Activated CD4-positive, alpha-beta memory T cell treated with anti-CD3 and anti-CD28 coated beads for 36 hours (primary cell): ENCODE measurements at regions not wholly inside any gene's neighbourhood (a gene's known extent, or its start where the extent isn't known, plus 50 kb on each side); places are given as distances from the start of the nearest gene placed in this dataset.

Experiments used
- CTCF ChIA-PET: fragments of 350-600 bp; sonication (Branson Sonifier 250); formaldehyde crosslinking; loops from one replicate; lab custom pipeline; 2021; ENCODE audit warnings: antibody characterized with exemption, inconsistent platforms; lab: Charles Lee
- POLR2A ChIA-PET: fragments of 350-600 bp; sonication (Branson Sonifier 250); formaldehyde crosslinking; loops from one replicate; lab custom pipeline; 2021; ENCODE audit warnings: antibody characterized with exemption; lab: Charles Lee
- DNase-seq: peaks from one replicate; pipeline ENCODE4 v3.0.0-alpha.2; 2020
- H3K27ac Mint-ChIP-seq: one replicate; pipeline ENCODE4 v1.8.0; 2021; ENCODE audit warnings: mixed read lengths
- H3K27me3 Mint-ChIP-seq: one replicate; pipeline ENCODE4 v1.8.0; 2021; ENCODE audit warnings: mixed read lengths
- H3K36me3 Mint-ChIP-seq: one replicate; pipeline ENCODE4 v1.8.0; 2021; ENCODE audit warnings: mixed read lengths
- H3K4me1 Mint-ChIP-seq: one replicate; pipeline ENCODE4 v1.8.0; 2021; ENCODE audit warnings: low read depth, mixed read lengths
- H3K4me3 Mint-ChIP-seq: one replicate; pipeline ENCODE4 v1.8.0; 2021; ENCODE audit warnings: mild to moderate bottlenecking, mixed read lengths
- H3K9me3 Mint-ChIP-seq: one replicate; pipeline ENCODE4 v1.8.0; 2021; ENCODE audit warnings: mixed read lengths
- intact Hi-C: fragments of 100-400 bp; cut with micrococcal nuclease; formaldehyde crosslinking; loops from one replicate; pipeline ENCODE4 v1.15.1; 2023

GRCh38 chr5:146940295-146940694 is 61.7 kb upstream of the PPP2R2B start:
- CTCF ChIA-PET, result no interaction called here
- intact Hi-C loops, result no loop called here
- no peak overlapping the region for H3K4me3 Mint-ChIP-seq
- H3K9me3 Mint-ChIP-seq, result no peaks in the 10 kb centered on the region
- no peaks in the 10 kb centered on the region for H3K4me1 Mint-ChIP-seq
- no peak for DNase-seq
- peaks cover 2% of the 10 kb centered on the region for H3K27me3 Mint-ChIP-seq
- H3K27ac Mint-ChIP-seq, result no peak overlapping the region
- POLR2A ChIA-PET, result no interaction called here
- H3K36me3 Mint-ChIP-seq, result no peaks in the 10 kb centered on the region

DNA sequence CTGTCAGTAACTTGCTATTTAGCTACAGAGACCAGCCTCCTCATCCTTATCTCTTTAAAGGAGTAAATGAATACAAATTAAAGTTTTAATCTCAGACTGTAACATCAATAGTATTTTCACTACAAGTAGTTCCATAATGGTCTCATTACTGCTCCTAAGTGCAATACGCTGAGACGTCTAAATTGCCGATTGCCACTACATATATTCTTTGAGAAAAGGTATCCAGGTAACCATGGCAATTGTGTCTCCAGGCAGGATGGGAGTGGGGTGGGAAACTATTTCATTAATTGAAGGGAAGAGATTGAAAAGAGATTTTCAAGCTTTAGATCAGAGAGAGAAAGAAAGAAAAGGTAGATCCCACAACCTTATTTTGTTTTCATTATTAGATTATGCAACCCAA is 65.5 kb upstream of the PPP2R2B start:
- no peaks in the 10 kb centered on the region for H3K9me3 Mint-ChIP-seq
- no peak overlapping the region for H3K27ac Mint-ChIP-seq
- H3K36me3 Mint-ChIP-seq, result no peaks in the 10 kb centered on the region
- ChIA-PET CTCF (interaction anchor here (1.4 kb wide), 1 partner anchor 22 kb away, joined by 4 read pairs; no protein-coding TSS in a partner anchor), POLR2A (no interaction called here)
- intact Hi-C loops, result no loop called here
- no peak for DNase-seq
- H3K4me3 Mint-ChIP-seq, result no peak overlapping the region
- no peaks in the 10 kb centered on the region for H3K4me1 Mint-ChIP-seq
- H3K27me3 Mint-ChIP-seq, result no peaks in the 10 kb centered on the region

DNA sequence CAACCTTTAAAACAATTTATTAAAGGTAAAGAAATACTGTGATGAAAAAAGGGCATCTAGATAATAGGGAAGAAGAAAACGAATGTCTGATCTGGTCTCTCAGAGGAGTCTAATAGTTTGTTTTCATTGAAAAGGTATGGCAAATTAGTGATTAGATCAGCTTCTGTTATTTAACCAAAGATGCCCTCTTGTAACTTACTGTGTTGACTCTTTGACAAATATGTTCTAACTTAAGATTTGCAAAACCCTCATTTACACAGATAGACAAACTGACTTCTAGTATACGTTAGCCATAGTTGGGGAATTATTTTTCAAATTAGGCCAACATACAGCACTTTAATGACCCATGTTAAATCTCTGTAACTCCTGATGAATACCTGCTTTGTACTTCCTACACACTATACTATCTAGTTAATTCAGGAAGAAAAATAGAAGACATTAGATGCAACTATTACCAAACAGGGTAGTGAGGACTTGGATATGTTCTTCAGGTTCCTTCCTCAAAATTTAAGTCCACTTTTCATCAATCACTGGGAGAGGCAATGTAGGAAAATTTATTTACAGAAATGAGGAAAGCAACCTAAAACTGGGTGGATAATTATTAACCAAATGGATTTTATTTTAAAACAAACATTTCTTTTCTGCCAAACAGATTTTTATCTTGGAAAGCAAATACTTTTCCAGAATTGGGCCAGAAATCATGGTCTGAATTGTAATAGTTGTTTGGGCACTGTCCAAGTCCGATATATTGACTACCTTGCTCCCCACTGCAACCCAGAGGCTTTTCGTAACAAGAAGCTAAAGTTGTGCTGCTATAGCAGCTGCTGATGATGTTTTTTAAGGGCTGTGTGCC is 66.4 kb upstream of the PPP2R2B start:
- Mint-ChIP-seq H3K4me3 (no peak overlapping the region), H3K27me3 (no peaks in the 10 kb centered on the region), H3K36me3 (no peaks in the 10 kb centered on the region), H3K4me1 (no peaks in the 10 kb centered on the region), H3K9me3 (no peaks in the 10 kb centered on the region), H3K27ac (no peak overlapping the region)
- intact Hi-C loops, result no loop called here
- POLR2A ChIA-PET, result no interaction called here
- no peak for DNase-seq
- CTCF ChIA-PET, result interaction anchor here (1.4 kb wide), 2 partner anchors 21 to 412 kb away, joined by 3 to 4 read pairs; no protein-coding TSS in a partner anchor

- CTCF ChIA-PET, result interaction anchor here (1.4 to 1.9 kb wide), 3 partner anchors 13 to 412 kb away, joined by 3 to 6 read pairs (median 5); no protein-coding TSS in a partner anchor
- Mint-ChIP-seq H3K9me3 (no peaks in the 10 kb centered on the region), H3K4me3 (no peak overlapping the region), H3K27me3 (no peaks in the 10 kb centered on the region), H3K27ac (no peak overlapping the region), H3K36me3 (no peaks in the 10 kb centered on the region), H3K4me1 (no peaks in the 10 kb centered on the region)
- intact Hi-C loops, result no loop called here
- DNase-seq, result no peak
- POLR2A ChIA-PET, result no interaction called here
These were observed 67.1 kb upstream of the PPP2R2B start for GRCh38 chr5:146945617-146946084.

DNA sequence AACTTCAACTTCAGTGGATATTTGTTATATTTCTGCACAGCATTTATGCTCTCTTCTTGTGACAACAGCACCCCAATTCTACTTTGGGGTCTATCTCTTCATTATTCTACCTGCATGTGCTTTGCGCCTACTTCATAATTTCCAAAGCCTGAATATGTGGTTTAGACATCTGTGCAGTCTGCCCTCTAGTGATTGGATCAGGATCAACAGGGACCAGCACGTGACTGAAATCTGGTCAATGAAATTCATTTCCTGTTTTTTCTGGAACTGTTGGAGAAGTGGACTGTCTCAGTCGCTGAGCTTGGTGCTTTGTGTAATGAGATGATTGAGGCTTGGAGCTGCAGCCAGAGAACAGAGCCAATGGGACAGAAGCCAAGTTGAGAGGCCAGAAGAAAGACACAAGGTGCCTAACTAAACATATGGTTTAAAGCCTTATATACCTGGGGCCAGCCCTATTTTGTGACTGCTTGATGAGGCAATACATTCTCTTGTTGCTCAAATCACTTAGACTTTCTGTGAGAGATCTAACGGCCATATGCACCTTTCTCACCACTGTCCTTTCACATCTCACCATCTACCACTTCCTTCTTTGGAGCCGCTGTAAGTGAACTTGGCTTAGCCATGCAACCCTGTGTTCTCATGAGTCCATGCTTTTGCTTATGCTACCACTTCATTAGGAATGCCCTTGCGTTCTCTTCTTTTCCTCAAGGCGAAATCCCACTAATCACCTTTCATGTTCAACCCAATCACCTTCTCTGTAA is 68.8 kb upstream of the PPP2R2B start:
- Mint-ChIP-seq H3K27me3 (no peaks in the 10 kb centered on the region), H3K36me3 (no peaks in the 10 kb centered on the region), H3K4me3 (no peak overlapping the region), H3K4me1 (no peaks in the 10 kb centered on the region), H3K9me3 (no peaks in the 10 kb centered on the region), H3K27ac (no peak overlapping the region)
- POLR2A ChIA-PET, result no interaction called here
- intact Hi-C loops, result no loop called here
- no peak for DNase-seq
- CTCF ChIA-PET, result interaction anchor here (0.6 to 1.9 kb wide), 4 partner anchors 19 to 412 kb away, joined by 3 to 6 read pairs (median 3); no protein-coding TSS in a partner anchor

DNA sequence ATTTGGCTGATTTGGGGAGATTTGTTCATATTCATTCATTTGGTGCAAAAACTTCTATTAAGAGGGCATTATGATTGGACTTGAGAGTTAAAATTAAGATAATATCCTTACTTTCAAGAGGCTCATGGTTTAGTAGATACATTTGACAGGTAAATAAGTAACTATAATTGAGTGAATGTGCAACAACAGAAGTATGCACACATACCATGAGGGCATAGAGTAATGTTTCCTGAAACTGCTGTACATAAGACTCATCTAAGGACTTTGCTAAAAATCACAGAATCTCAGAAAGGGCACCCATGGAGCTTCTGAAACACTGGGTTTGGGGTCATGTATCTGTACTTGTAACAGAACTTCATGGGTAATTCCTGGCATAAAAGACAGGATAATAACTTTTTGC is 70.1 kb upstream of the PPP2R2B start:
- POLR2A ChIA-PET, result no interaction called here
- H3K36me3 Mint-ChIP-seq, result no peaks in the 10 kb centered on the region
- intact Hi-C loops, result no loop called here

DNA sequence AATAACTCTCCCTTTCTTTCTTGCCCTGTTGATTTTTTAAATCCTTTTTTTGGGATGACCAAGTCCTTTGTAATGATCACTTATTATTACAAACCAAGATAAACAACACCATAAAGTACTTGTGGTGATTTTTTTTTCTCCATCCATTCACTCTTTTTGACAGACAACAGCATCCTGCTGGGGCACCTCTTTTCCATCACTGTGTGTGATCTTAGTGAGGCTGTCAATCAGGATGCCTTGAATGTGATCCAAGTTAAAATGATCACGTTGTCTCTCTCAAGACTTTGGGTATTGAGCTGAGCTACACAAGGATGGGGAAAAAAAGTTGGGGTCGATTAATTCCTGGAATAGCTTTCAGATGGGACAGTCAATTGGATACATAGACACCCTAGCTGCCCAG is 73.6 kb upstream of the PPP2R2B start:
- CTCF ChIA-PET, result interaction anchor here (1.3 to 2.6 kb wide), 2 partner anchors 14 to 410 kb away, joined by 3 to 13 read pairs; no protein-coding TSS in a partner anchor
- H3K36me3 Mint-ChIP-seq, result no peaks in the 10 kb centered on the region
- POLR2A ChIA-PET, result no interaction called here
- no peaks in the 10 kb centered on the region for H3K9me3 Mint-ChIP-seq
- no peak overlapping the region for H3K27ac Mint-ChIP-seq
- H3K4me1 Mint-ChIP-seq, result no peaks in the 10 kb centered on the region
- intact Hi-C loops, result no loop called here
- no peak for DNase-seq
- peaks cover 3% of the 10 kb centered on the region for H3K27me3 Mint-ChIP-seq
- H3K4me3 Mint-ChIP-seq, result no peak overlapping the region

More for the DNA sequence above, 70.1 kb upstream of the PPP2R2B start:
- no peaks in the 10 kb centered on the region for H3K4me1 Mint-ChIP-seq
- DNase-seq, result no peak
- H3K9me3 Mint-ChIP-seq, result no peaks in the 10 kb centered on the region
- H3K27me3 Mint-ChIP-seq, result no peaks in the 10 kb centered on the region
- CTCF ChIA-PET, result interaction anchor here (0.8 to 0.9 kb wide), 2 partner anchors 407 to 416 kb away, joined by 3 to 4 read pairs; no protein-coding TSS in a partner anchor
- H3K4me3 Mint-ChIP-seq, result no peak overlapping the region
- H3K27ac Mint-ChIP-seq, result no peak overlapping the region

DNA sequence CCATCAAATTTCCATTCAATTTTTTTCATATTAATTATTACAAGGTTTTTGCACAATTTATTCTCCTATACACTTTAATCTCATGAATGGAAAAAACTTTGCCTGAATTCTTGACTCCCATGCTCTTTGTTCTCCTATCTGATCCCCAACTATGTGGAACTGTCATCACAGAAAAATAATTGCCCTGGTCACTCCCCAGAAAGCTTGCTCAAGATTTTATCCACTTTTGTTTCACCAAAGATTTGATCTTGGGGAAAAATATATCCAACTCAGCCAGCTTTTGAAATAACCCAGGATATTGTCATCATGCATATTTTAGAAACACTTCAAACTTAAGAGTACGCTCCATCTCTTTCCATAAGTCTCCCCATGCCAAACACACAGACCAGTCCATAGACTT is 77.7 kb upstream of the PPP2R2B start:
- no peak overlapping the region for H3K27ac Mint-ChIP-seq
- no peak overlapping the region for H3K4me3 Mint-ChIP-seq

GRCh38 chr5:146959360-146959759 is 80.8 kb upstream of the PPP2R2B start:
- DNase-seq, result no peak
- no peaks in the 10 kb centered on the region for H3K9me3 Mint-ChIP-seq
- no peaks in the 10 kb centered on the region for H3K4me1 Mint-ChIP-seq
- H3K4me3 Mint-ChIP-seq, result no peak overlapping the region
- H3K36me3 Mint-ChIP-seq, result no peaks in the 10 kb centered on the region
- no peak overlapping the region for H3K27ac Mint-ChIP-seq
- CTCF ChIA-PET, result interaction anchor here (1.5 to 1.9 kb wide), 3 partner anchors 13 to 428 kb away, joined by 4 to 5 read pairs (median 5); no protein-coding TSS in a partner anchor
- peaks cover 3% of the 10 kb centered on the region for H3K27me3 Mint-ChIP-seq
- POLR2A ChIA-PET, result no interaction called here
- intact Hi-C loops, result no loop called here

More for the DNA sequence above, 77.7 kb upstream of the PPP2R2B start:
- CTCF ChIA-PET, result interaction anchor here (1.9 to 2.0 kb wide), 2 partner anchors 9 to 11 kb away, joined by 5 to 7 read pairs; no protein-coding TSS in a partner anchor
- DNase-seq, result no peak
- intact Hi-C loops, result no loop called here
- no peaks in the 10 kb centered on the region for H3K4me1 Mint-ChIP-seq
- peaks cover 3% of the 10 kb centered on the region for H3K27me3 Mint-ChIP-seq
- no peaks in the 10 kb centered on the region for H3K36me3 Mint-ChIP-seq
- H3K9me3 Mint-ChIP-seq, result no peaks in the 10 kb centered on the region
- POLR2A ChIA-PET, result no interaction called here

DNA sequence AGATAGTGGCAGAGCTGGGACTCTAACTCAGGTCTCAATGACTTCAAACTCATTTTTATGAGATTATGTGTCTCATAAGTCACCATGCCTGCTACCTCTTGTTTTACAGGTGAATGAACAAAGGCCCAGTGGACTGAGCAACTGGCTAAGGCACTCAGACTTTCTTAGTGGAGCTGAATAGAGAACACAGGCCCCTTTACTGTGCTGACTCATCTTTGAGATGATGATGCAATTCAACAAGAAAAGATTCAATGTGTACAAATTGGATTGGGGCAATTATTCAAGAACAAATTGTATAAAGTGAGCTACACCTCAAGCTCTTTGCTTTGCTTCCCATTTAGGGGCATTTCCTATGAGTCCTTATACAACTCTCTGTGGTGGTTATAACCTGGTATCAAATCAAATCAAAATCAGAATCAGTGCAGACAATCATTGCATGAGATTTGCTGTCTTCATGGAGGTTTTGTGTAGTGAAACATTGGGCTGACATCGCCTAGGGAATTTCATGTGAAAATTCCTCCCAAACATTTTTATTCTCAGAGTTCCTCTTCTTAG is 84.3 kb upstream of the PPP2R2B start:
- H3K36me3 Mint-ChIP-seq, result no peaks in the 10 kb centered on the region
- CTCF ChIA-PET, result interaction anchor here (1.1 to 7.9 kb wide), 2 partner anchors 420 to 430 kb away, joined by 5 to 92 read pairs; no protein-coding TSS in a partner anchor
- no peak for DNase-seq
- H3K9me3 Mint-ChIP-seq, result no peaks in the 10 kb centered on the region
- POLR2A ChIA-PET, result no interaction called here
- no peak overlapping the region for H3K4me3 Mint-ChIP-seq
- intact Hi-C loops, result no loop called here
- H3K27ac Mint-ChIP-seq, result no peak overlapping the region
- no peaks in the 10 kb centered on the region for H3K27me3 Mint-ChIP-seq
- H3K4me1 Mint-ChIP-seq, result no peaks in the 10 kb centered on the region

GRCh38 chr5:146965761-146966659 is 87.5 kb upstream of the PPP2R2B start:
- CTCF ChIA-PET, result interaction anchor here (0.7 to 7.9 kb wide), 29 partner anchors 9 to 499 kb away, joined by 3 to 102 read pairs (median 5); no protein-coding TSS in a partner anchor
- no peaks in the 10 kb centered on the region for H3K36me3 Mint-ChIP-seq

More at GRCh38 chr5:146965761-146966659, 87.5 kb upstream of the PPP2R2B start:
- Mint-ChIP-seq H3K27me3 (no peaks in the 10 kb centered on the region), H3K27ac (no peak overlapping the region), H3K9me3 (no peaks in the 10 kb centered on the region), H3K4me3 (no peak overlapping the region), H3K4me1 (no peaks in the 10 kb centered on the region)
- intact Hi-C loops, result loop anchor here (1.0 to 2.0 kb wide), 5 partner anchors 223 to 433 kb away; no protein-coding TSS in a partner anchor
- POLR2A ChIA-PET, result no interaction called here
- DNase-seq, result peak; percentile 37
